ENCODE measurements at regions not wholly inside any gene's neighbourhood (a gene's known extent, or its start where the extent isn't known, plus 50 kb on each side); places are given as distances from the start of the nearest gene placed in this dataset.

GRCh38 chr2:529852-530251 is 147.4 kb downstream of the TMEM18 start:
- H3K9me3 ChIP-seq (replicated peaks; ENCODE audit: control insufficient read depth, insufficient read depth, low read length): no peaks in the 10 kb centered on the region
- H3K4me2 ChIP-seq (ENCODE audit: control insufficient read depth, insufficient read depth): no peak overlapping the region
- intact Hi-C loops (cut with micrococcal nuclease; ENCODE audit: unreplicated experiment) (no loop called here), in situ Hi-C loops (cut with MboI) (no loop called here)
- no TSS peak for BruUV-seq (replicated peaks)
- no peak overlapping the region for H3K4me3 ChIP-seq
- H3K27ac ChIP-seq (ENCODE audit: control insufficient read depth, insufficient read depth): no peak overlapping the region
- H3K36me3 ChIP-seq (ENCODE audit: control insufficient read depth in 2 of 2, insufficient read depth in 2 of 2, low read length in 1 of 2): no peaks in the 10 kb centered on the region
- 11% methylated on average over 2 of the region's 2 CpGs for WGBS (ENCODE audit: insufficient coverage, insufficient replicate concordance, low lambda C conversion rate, missing lambda C conversion rate)
- RAD21 ChIA-PET (ENCODE audit: unreplicated experiment): no interaction called here
- ATAC-seq (no peak), FAIRE-seq (no peak), DNase-seq (ENCODE audit: low read depth, low spot score) (no peak)
- no peaks in the 10 kb centered on the region for H4K20me1 ChIP-seq (ENCODE audit: control insufficient read depth, insufficient read depth)
- SMC1A ChIA-PET (ENCODE audit: uncharacterized antibody, unreplicated experiment): interaction anchor here (0.7 kb wide), 1 partner anchor 19 kb away, joined by 4 read pairs; no protein-coding TSS in a partner anchor
- no peaks in the 10 kb centered on the region for H3K4me1 ChIP-seq (ENCODE audit: control insufficient read depth, insufficient read depth, low read length)
- no peaks in the 10 kb centered on the region for H3K27me3 ChIP-seq (replicated peaks in 1 of 2; ENCODE audit: control insufficient read depth in 2 of 2, insufficient read depth in 2 of 2, low read length in 1 of 2)
- H3K79me2 ChIP-seq (ENCODE audit: control insufficient read depth, insufficient read depth, low read length): no peaks in the 10 kb centered on the region
- POLR2A ChIA-PET: no interaction called here
- CTCF ChIA-PET: interaction anchor here (1.0 to 1.8 kb wide), 2 partner anchors 107 to 1023 kb away, joined by 4 read pairs; no protein-coding TSS in a partner anchor
- H3K9ac ChIP-seq (ENCODE audit: control insufficient read depth, insufficient read depth, low read length): no peak overlapping the region
- H2AFZ ChIP-seq (ENCODE audit: control insufficient read depth, low read depth, low read length): no peak overlapping the region
- TF ChIP-seq, protein P1, sequence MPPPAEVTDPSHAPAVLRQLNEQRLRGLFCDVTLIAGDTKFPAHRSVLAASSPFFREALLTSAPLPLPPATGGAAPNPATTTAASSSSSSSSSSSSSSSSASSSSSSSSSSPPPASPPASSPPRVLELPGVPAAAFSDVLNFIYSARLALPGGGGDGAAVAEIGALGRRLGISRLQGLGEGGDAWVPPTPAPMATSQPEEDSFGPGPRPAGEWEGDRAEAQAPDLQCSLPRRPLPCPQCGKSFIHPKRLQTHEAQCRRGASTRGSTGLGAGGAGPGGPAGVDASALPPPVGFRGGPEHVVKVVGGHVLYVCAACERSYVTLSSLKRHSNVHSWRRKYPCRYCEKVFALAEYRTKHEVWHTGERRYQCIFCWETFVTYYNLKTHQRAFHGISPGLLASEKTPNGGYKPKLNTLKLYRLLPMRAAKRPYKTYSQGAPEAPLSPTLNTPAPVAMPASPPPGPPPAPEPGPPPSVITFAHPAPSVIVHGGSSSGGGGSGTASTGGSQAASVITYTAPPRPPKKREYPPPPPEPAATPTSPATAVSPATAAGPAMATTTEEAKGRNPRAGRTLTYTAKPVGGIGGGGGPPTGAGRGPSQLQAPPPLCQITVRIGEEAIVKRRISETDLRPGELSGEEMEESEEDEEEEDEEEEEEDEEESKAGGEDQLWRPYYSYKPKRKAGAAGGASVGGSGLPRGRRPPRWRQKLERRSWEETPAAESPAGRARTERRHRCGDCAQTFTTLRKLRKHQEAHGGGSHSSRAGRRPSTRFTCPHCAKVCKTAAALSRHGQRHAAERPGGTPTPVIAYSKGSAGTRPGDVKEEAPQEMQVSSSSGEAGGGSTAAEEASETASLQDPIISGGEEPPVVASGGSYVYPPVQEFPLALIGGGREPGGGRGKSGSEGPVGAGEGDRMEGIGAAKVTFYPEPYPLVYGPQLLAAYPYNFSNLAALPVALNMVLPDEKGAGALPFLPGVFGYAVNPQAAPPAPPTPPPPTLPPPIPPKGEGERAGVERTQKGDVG (CRISPR knock-in tag; IDR thresholded peaks at IDR 0.05): no peak
- TF ChIP-seq TAF1 (IDR thresholded peaks at IDR 0.05; ENCODE audit: borderline replicate concordance, low read depth, low read length) (no peak), HDAC2 (IDR thresholded peaks at IDR 0.05) (no peak), TBL1XR1 (IDR thresholded peaks at IDR 0.05; ENCODE audit: low read depth, low read length) (no peak), BRCA1 (IDR thresholded peaks at IDR 0.05; ENCODE audit: low read depth, low read length) (no peak), KDM1A (IDR thresholded peaks at IDR 0.05; ENCODE audit: borderline replicate concordance) (no peak), CBX3 (IDR thresholded peaks at IDR 0.05; ENCODE audit: borderline replicate concordance, low read depth) (no peak), CREB1 (IDR thresholded peaks at IDR 0.05; ENCODE audit: low read depth) (no peak)
- TF ChIP-seq, protein P2, sequence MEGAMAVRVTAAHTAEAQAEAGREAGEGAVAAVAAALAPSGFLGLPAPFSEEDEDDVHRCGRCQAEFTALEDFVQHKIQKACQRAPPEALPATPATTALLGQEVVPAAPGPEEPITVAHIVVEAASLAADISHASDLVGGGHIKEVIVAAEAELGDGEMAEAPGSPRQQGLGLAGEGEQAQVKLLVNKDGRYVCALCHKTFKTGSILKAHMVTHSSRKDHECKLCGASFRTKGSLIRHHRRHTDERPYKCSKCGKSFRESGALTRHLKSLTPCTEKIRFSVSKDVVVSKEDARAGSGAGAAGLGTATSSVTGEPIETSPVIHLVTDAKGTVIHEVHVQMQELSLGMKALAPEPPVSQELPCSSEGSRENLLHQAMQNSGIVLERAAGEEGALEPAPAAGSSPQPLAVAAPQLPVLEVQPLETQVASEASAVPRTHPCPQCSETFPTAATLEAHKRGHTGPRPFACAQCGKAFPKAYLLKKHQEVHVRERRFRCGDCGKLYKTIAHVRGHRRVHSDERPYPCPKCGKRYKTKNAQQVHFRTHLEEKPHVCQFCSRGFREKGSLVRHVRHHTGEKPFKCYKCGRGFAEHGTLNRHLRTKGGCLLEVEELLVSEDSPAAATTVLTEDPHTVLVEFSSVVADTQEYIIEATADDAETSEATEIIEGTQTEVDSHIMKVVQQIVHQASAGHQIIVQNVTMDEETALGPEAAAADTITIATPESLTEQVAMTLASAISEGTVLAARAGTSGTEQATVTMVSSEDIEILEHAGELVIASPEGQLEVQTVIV (IDR thresholded peaks at IDR 0.05; ENCODE audit: borderline replicate concordance, partially characterized antibody): no peak
- TF ChIP-seq, protein P3, sequence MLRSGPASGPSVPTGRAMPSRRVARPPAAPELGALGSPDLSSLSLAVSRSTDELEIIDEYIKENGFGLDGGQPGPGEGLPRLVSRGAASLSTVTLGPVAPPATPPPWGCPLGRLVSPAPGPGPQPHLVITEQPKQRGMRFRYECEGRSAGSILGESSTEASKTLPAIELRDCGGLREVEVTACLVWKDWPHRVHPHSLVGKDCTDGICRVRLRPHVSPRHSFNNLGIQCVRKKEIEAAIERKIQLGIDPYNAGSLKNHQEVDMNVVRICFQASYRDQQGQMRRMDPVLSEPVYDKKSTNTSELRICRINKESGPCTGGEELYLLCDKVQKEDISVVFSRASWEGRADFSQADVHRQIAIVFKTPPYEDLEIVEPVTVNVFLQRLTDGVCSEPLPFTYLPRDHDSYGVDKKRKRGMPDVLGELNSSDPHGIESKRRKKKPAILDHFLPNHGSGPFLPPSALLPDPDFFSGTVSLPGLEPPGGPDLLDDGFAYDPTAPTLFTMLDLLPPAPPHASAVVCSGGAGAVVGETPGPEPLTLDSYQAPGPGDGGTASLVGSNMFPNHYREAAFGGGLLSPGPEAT (IDR thresholded peaks at IDR 0.05; ENCODE audit: low read depth): no peak

All from GM12878 (cell line).